Hindlimb muscle (tissue), 1 donor: ENCODE measurements at regions not wholly inside any gene's neighbourhood (a gene's known extent, or its start where the extent isn't known, plus 50 kb on each side); places are given as distances from the start of the nearest gene placed in this dataset.
A peak's percentile ranks its signal among the peaks of the same experiment; 100 is the strongest.

ENCODE experiments used
- DNase-seq: peaks from one replicate; pipeline ENCODE4 v3.0.0-alpha.2; 2013

GRCh38 chr14:29126361-29126760, 359.8 kb downstream of the FOXG1 start:
- DNase-seq = no peak

- DNase-seq = no peak
Observed at GRCh38 chr14:29126865-29127264, 360.3 kb downstream of the FOXG1 start.

DNA sequence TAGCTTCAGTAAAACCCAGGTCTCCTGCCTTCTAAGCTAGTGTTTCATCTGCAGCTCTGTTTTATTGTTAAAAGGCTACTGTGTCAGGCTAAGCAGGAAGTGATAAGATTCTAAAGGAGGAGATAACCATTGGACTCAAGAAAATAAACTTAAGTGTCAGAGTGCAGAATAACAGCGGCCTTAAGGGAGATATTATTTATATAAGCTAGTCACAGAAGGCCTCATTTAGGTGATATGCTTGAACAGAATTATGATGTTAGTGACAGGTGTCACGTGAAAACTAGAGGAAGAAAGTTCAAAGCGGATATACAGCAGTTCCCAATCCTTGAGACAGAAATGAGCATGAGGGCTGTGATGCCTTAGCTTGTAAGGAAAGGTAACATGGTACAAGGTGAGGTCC, 373.4 kb downstream of the FOXG1 start:
- no peak for DNase-seq

GRCh38 chr14:29144621-29145020, 378.0 kb downstream of the FOXG1 start:
- peak; percentile 27 for DNase-seq

DNA sequence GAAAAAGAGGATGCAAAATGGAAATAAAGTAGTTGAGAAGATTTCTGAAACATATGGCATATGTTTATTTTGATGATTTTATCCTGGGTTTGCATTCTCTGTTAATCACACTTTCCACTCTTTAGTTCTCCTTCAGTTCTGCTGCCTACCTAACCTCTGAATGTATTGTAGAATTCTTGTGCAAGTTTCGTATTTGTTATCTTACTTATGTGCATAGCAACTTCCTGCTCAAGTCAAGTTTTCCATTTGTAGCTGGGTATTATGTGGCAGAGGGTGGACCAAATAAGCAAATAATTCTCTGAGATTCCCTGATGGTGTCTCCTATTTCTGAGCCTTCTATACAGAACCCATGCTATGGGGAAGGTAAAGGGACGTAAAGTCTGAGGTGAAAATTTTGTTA, 381.6 kb downstream of the FOXG1 start:
- DNase-seq = no peak

- DNase-seq = no peak
Observed at GRCh38 chr14:29149798-29150197, 383.2 kb downstream of the FOXG1 start.

GRCh38 chr14:29150659-29151058, 384.1 kb downstream of the FOXG1 start:
- no peak for DNase-seq

- DNase-seq = no peak
Observed at GRCh38 chr14:29156096-29156495, 389.5 kb downstream of the FOXG1 start.

DNA sequence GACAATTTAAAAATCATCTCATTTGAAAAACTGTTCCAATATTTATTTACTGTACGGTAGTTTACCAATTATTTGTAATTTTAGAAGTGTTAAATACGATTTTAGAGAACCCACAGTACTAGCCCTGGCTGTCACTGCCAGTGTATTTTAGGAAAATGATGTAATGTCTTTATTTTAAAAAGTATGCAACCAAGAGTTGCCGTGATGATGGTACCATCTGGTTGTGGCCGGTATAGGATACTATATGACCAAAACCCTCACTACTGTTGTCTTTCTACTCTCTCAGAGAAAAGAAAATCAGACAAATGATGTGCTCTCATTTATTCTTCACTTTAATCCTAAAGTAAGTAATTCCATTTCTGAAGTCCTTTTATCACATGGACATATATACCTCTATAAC, 395.0 kb downstream of the FOXG1 start:
- DNase-seq = peak; percentile 26

DNA sequence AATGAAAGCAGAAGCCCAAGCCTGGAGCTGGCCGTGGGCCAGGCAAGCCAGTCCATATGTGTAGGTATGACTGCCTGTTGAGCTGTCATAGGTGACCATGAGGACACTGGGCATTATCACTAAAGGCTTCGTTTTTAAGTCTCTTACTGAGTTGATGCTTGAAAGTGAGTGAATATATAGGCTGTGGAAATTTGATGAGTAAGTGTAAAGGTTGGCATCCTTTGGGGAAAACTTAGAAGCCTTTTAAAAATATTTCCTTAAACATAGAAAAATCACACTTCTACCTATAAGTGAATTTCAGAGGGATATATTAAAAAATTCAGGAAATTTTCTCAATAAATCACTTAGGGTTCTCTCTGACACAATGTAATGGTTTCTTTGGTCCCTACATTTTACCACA, 396.5 kb downstream of the FOXG1 start:
- DNase-seq = no peak

DNA sequence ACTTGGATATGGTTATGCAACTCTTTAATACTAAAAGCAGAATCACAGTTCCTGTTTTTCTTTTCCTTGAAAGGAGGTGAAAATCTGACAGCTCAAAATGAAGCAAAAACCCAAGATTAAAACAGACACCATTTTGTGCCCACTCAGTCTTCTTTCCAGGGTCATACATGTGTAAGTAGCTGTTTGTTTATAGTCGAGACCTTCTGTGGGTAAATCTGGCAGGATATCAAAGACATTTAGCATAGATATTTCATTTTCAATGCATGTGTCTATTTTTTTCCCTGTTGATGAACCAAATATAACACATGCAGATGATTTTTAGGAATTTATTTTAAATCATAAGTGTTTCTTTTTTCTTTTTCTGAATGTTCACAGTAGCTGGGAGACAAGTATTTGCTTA, 398.8 kb downstream of the FOXG1 start:
- no peak for DNase-seq

DNA sequence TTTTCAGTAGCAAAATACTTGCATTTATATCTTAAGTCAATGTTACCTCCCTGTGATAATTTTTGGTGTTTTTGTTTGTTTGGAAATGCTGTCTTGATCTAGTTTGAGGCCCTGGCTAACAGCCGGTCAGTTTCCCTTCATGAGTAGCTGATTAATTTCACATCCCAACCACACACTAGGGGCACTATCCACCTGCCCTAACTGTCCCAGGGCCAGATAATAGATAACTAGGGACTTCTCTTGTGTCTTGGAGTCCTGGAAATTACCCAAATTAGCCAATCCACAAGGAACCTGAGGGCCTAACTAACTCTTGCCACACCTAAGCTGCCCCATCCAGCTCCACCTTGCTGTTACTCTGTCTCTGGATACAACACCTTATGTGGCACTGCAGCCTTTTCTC, 399.9 kb downstream of the FOXG1 start:
- DNase-seq = no peak

DNA sequence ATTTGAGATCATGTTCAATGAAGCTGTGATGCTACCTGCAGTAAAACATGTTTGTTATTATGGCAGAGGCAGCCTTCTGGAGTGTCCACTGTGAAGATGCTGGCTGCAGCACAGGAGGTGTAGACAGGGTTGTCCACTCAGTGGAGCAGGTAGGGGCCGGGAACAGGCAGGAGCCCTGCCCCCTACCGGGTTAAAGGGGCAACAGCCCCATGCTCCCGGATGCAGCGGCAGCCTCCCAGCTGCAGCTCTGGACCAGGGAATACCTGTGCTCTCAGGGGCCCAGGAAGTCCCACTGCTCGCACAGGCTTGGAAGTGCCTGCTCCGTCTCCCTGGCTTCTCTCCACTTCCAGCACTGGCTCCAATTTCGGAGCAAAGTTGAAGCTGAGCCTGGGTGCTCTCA, 401.6 kb downstream of the FOXG1 start:
- no peak for DNase-seq

- no peak for DNase-seq
Observed at GRCh38 chr14:29169408-29169807, 402.8 kb downstream of the FOXG1 start.

- no peak for DNase-seq
Observed at GRCh38 chr14:29175706-29176105, 409.1 kb downstream of the FOXG1 start.

GRCh38 chr14:29176876-29177275, 410.3 kb downstream of the FOXG1 start:
- DNase-seq = no peak

- DNase-seq = no peak
Observed at GRCh38 chr14:29178971-29179370, 412.4 kb downstream of the FOXG1 start.

DNA sequence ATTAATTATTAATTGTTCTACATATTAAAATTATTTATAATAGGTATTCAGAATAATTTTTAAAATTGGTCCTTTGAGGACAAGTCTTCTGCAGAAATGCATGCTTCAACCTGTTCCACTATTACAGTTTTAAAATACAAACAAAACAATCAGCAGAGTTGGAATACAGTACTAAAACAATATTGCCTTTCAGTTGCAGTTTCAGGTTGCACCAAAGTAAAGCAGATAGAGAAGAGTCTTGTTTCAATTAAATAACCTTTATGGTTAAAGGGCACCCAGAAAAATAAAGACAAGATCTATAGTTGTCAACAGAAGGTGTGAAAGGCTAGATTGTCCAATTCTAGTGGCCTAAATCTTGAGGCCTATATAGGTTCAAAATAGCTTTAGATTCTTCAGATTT, 424.5 kb downstream of the FOXG1 start:
- no peak for DNase-seq

DNA sequence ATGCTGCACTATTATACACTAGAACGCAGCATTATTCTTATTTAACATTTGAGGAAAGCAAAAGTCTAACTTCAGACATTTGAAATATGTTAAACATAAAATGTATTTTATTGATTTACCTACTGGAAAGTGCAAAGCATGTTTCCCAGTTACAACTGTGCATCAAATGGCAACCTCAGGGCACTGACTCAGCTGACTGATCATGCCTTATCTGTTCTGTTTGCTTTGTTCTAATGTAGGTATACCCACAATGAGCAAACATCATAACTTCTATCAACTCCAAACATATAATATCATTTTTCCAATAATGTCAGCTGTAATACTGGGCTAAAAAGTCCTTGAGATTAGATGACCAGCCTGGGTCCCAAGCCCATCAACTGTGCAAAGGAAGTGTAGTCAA, 431.0 kb downstream of the FOXG1 start:
- no peak for DNase-seq

- DNase-seq = no peak
Observed at GRCh38 chr14:29205658-29206057, 439.1 kb downstream of the FOXG1 start.

DNA sequence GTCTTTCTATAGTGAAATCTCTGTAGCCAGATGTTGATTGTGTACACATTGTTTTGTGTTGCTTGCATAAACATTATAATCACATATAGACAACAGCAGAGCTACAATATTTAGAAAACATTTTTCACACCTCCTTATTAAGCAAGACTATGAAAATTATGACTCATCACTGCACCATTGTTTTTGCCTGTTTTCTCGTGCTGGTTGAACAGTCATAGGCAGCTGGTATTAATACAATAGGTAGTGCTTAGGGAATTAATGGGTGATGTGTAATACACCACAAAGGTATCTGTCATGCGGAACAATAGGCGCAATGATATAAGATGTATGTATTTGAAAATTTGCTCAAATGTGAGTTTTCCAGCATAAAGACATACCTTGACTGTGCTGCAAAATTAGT, 449.3 kb downstream of the FOXG1 start:
- DNase-seq = no peak

GRCh38 chr14:29216268-29217232, 450.0 kb downstream of the FOXG1 start:
- no peak for DNase-seq

DNA sequence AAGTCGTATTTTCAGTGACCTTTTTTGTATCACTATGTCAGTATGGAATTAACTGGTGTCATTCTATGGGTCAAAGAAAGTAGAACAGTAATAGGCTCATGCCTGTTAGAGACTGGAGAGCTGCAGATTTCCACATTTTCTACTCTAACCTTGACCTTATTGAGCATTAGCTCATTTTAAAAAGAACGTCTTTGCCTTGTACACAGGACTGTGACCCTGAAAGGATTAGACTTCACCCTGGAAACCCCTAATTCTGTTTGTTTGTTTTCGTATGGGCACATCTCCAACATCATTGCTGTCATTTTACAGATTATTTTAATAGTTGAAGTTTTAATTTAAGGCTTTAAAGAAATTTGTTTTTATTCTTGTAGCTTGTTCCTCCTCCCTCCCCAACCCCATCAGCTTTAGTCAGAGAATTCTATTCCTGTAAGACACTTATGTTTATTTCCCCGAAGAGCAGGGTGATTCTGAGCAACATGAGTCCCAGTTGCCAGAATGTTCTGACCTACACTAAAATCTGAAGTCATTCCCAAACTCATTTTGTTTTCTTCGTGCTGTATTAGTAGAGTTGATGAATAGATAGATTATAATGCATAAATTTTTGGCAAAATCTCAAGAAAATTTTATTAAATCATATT, 451.3 kb downstream of the FOXG1 start:
- DNase-seq = no peak

DNA sequence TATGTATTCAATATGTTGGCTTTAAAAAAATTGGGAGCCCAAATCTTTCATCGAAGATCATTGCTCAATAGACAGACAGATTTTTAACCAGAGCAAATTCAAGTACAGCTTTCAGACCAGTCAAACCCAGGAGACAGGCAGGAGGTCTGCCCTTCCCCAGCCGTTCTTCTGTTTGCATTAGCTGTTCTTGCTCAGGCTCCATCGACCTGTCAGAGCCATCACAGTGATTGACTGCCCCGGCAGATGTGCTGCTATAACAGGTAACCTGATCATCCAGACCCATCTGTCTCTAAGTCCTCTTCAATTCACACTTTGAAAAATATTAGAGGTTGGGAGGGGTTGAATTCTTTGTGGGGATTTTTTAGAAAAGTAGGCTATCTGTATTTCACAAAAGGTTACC, 453.5 kb downstream of the FOXG1 start:
- DNase-seq = no peak
